T47D (cell line): ENCODE measurements at regions not wholly inside any gene's neighbourhood (a gene's known extent, or its start where the extent isn't known, plus 50 kb on each side); places are given as distances from the start of the nearest gene placed in this dataset.
"Not testable (repeated sequence)": the region's sequence is repeated elsewhere in the genome, so short reads cannot be mapped to it uniquely, and the experiment has no call there.

Source experiments
- DNase-seq, 2 experiments: peaks; one replicate each; pipeline versions ENCODE4 v3.0.0 to v3.0.0-alpha.2; 2011 to 2012; ENCODE audit warnings: low read depth in 1 of 2, low spot score in 1 of 2
- JUND ChIP-seq: IDR thresholded peaks from 2 replicates; pipeline ENCODE4 v1.6.1; 2012; ENCODE audit warnings: low read depth
- in situ Hi-C: cut with HindIII; loops from 2 replicates; pipeline ENCODE4 v1.10.0; 2016; ENCODE audit warnings: low sequenced_read_pairs, low pct_unique_long_range_greater_than_20kb

DNA sequence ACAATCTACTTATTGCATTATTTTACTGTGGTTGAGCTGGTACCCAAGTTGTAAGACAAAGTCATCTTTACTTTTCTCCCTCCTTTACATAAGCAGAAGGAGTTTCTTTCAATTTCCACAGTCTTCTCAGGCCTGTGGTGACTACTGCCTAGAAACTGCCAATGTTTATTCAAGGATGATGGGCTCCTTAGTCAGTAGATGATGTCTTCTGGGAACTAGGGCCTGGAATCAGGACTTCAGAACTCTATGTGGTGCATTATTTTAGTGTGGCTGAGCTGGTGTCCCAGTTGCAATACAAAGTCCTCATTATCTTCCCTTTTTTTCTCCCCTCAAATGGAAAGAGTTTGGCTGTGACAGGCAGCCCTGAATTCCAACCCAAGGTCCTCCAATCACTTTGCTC lies 1762.5 kb downstream of the SI start:
- DNase-seq: no peak
- in situ Hi-C loops: no loop called here
- no peak for TF ChIP-seq JUND

GRCh38 chr3:163306405-163306804 lies 1771.9 kb downstream of the SI start:
- no peak for DNase-seq
- in situ Hi-C loops: no loop called here
- no peak for TF ChIP-seq JUND

DNA sequence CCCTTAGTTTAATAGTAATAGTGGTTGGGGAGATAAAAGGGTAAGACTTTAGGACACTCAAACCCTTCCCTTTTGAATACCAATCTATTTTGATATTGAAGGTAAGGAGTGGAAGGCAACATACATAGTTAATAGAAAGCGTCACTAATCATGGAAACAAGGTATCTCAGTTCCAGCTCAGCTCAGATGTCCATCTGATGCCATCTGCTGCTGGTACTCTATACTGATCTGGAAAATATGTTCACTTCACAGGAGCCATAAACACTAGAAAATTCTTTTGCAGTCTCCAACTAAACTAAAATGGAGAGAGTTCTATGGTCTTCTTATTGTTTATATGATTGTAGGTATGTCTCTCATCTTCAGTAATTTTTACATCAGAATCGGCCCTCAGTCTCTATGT lies 1777.1 kb downstream of the OTOL1 start:
- in situ Hi-C loops: no loop called here
- TF ChIP-seq JUND: no peak
- DNase-seq: peak in 1 of 2 experiments; percentile 52

DNA sequence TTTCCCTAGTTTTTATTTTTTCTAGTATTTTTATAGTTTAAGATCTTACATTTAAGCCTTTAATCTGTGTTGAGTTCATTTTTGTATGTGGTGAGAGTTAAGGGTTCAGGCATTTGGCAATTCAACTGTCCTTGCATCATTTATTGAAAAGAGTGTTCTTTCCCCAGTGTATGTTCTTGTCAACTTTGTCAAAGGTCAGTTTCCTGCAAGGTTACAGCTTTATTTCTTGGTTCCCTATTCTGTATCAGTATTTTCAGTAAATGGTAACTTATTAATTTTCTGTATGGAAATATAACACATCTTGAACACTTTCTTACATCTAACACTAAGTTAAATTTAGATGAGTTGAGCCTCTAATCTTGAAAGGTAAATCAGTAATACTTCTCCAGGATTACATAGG lies 1770.1 kb downstream of the OTOL1 start:
- DNase-seq: no peak
- TF ChIP-seq JUND: no peak

GRCh38 chr3:163261618-163262017 lies 1765.0 kb downstream of the OTOL1 start:
- in situ Hi-C loops: no loop called here
- no peak for DNase-seq
- TF ChIP-seq JUND: no peak

More for the DNA sequence above, 1770.1 kb downstream of the OTOL1 start:
- in situ Hi-C loops: no loop called here

GRCh38 chr3:163261056-163261455 lies 1764.4 kb downstream of the OTOL1 start:
- in situ Hi-C loops: no loop called here
- no peak for TF ChIP-seq JUND
- DNase-seq: no peak

DNA sequence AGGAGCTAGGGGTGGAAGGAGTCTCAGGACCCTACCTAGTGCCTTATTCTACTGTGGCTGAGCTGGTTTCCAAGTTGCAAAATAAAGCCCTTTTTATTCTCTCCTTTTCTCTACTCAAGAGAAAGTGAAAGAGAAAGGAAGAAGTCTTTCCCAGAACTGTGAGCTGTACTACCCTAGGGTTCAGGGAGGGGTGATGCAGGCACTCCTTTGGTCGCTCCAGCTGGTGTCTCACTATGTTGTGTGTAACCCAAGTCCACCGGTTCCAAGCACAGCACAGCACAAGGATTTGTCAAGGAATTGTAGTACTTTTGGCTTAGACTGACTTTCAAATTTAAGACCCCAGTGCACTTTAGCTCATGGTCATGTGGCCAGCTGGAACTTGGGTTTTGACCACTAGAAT lies 1721.7 kb downstream of the OTOL1 start:
- TF ChIP-seq JUND: no peak
- DNase-seq: no peak
- in situ Hi-C loops: no loop called here

- in situ Hi-C loops: no loop called here
- no peak for TF ChIP-seq JUND
- no peak for DNase-seq
These were observed 1717.2 kb downstream of the OTOL1 start for GRCh38 chr3:163213838-163214237.

DNA sequence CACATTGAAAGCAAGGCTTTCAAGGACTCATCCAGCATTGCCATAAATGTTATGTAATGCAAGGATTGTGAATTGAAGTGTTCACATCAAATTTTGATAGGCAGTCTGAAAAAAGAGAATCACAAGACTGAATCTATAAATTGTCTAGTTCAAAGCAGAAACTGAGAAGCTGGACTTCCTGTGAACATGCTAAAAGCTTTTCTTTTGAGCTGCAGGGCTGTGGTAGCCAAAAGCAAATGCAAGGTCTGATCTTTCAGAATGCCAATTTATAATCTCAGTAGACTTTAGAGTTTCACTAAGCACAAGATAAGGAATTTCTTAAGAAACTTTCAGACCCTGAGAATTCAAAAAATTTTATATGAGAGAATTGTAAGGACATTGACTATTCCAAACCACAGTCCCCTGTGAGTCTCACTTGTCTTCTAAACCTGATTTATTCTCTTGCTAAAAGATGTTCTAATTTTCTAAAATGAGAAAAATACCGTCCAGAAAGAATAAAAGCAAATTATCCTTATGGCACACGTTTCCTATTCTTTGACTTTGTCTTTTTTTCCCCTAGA lies 1700.3 kb downstream of the OTOL1 start:
- in situ Hi-C loops: no loop called here
- no peak for DNase-seq
- TF ChIP-seq JUND: no peak

DNA sequence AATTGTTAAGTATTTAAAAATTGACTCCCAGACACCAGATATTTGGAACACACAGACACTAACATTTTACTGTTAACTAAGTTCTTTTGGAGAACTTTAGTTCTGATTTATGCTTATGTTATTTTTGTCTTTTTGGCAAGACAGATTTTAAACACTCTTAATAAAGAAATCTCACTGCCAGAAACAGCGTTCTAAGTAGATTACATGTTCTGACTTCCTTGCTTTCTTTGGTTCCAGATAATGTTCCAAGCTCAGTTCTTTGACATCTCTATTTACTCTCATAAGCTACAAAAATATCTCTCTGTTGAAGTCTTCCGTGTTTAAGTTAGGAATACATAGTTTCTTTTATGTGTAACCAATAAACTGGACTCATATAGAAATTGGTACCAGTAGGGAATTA lies 1699.6 kb downstream of the OTOL1 start:
- in situ Hi-C loops: no loop called here
- no peak for DNase-seq
- TF ChIP-seq JUND: no peak

DNA sequence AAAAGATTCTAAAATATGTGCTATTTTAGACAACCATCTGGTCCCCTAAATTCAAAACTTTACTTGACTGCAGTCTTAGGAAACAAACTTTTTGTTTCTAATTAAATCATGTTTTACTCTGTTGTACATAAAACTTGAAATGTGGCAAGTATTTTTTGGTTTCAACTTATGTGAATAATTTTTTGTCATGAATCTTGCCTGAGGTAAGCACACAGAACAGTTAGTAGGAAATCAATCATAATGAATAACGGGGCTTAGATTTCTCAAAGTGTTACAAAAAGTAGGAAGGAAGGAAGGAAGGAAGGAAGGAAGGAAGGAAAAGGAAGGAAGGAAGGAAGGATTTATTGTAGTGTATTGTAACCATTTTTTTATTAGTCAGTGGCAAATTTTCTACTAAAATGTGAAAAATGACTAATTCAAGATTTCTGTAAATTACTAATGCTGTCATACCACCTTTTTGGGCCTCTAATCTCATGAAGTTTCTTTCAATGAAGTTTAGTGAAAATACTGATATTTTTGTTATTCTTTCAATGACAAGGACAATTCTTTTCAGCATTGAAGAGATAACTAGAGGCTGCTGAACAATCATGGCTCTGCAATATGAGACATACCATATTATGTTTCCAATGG lies 1689.2 kb downstream of the OTOL1 start:
- DNase-seq: no peak
- in situ Hi-C loops: no loop called here
- TF ChIP-seq JUND: no peak

DNA sequence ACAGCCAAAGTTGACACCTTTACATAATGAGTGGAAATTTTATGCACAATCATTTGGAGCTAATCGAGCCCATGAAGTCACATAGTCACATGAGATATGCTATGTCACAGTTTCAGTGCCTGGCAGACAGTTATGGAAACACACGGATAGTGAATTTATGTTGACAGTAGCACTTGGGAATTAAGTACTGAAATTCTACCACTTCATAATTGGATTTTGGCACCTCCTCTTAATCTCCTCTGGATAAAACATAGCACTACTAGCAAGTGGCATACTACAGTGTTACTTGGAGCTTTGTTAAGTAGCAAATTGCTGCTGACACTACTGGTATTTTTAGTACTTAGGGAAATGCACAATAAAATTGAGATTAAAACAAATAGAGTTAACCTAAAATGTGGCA lies 1679.4 kb downstream of the OTOL1 start:
- no peak for TF ChIP-seq JUND
- in situ Hi-C loops: no loop called here
- DNase-seq: no peak

DNA sequence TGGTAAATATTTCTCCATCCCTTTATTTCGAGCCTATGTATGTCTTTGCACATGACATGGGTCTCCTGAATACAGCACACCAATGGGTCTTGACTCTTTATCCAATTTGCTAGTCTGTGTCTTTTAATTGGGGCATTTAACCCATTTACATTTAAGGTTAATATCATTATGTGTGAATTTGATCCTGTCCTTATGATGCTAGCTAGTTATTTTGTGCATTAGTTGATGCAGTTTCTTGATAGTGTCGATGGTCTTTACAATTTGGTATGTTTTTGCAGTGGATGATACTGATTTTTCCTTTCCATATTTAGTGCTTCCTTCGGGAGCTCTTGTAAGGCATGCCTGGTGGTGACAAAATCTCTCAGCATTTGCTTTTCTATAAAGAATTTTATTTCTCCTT lies 1675.9 kb downstream of the OTOL1 start:
- in situ Hi-C loops, DNase-seq: not testable (repeated sequence)

GRCh38 chr3:163166197-163166596 lies 1669.6 kb downstream of the OTOL1 start:
- TF ChIP-seq JUND: no peak
- in situ Hi-C loops: no loop called here
- DNase-seq: no peak
